ENCODE measurements at regions not wholly inside any gene's neighbourhood (a gene's known extent, or its start where the extent isn't known, plus 50 kb on each side); places are given as distances from the start of the nearest gene placed in this dataset.

GRCh38 chr2:105504459-105504858, 105.6 kb upstream of the FHL2 start:
- H3K27ac ChIP-seq (ENCODE audit: low read depth, low read length): no peak overlapping the region
- no peak overlapping the region for H3K9ac ChIP-seq (replicated peaks in 1 of 4; ENCODE audit: extremely low read depth in 1 of 4, low read depth in 3 of 4, low read length in 3 of 4)
- H4K91ac ChIP-seq (replicated peaks; ENCODE audit: insufficient read length, low read length): no peak overlapping the region
- no peaks in the 10 kb centered on the region for H3K36me3 ChIP-seq (ENCODE audit: control insufficient read depth in 2 of 4, insufficient read depth in 4 of 4, low read length in 3 of 4)
- peaks cover 0 to 8% (median 4%) of the 10 kb centered on the region in 4 experiments; a peak in 4 of 7 replicates for H3K4me1 ChIP-seq (replicated peaks in 1 of 4; ENCODE audit: control insufficient read depth in 3 of 4, insufficient read depth in 4 of 4, low read length in 3 of 4)
- H3K79me1 ChIP-seq (ENCODE audit: low read depth, low read length): no peaks in the 10 kb centered on the region
- H2BK15ac ChIP-seq (ENCODE audit: low read length): no peak overlapping the region
- no peak overlapping the region for H2BK120ac ChIP-seq (replicated peaks; ENCODE audit: low read depth, low read length)
- H4K20me1 ChIP-seq (replicated peaks in 1 of 2; ENCODE audit: control insufficient read depth in 1 of 2, insufficient read depth in 2 of 2, low read length in 2 of 2): no peaks in the 10 kb centered on the region
- H2AFZ ChIP-seq (ENCODE audit: low read length): no peak overlapping the region
- ChIA-PET POLR2A (ENCODE audit: partially characterized antibody) (no interaction called here), CTCF (ENCODE audit: partially characterized antibody) (interaction anchor here (0.9 kb wide), 1 partner anchor 135 kb away, joined by 4 read pairs; no protein-coding TSS in a partner anchor)
- H3K9me3 ChIP-seq (ENCODE audit: insufficient read depth in 2 of 2, low read depth in 1 of 2, low read length in 1 of 2): 0 out of 4 replicates have a peak, but pooled peaks cover 0 to 3% of the 10 kb centered on the region in 2 experiments
- H3K56ac ChIP-seq (replicated peaks; ENCODE audit: insufficient read length, low read depth, low read length): no peak overlapping the region
- H3K4ac ChIP-seq (replicated peaks; ENCODE audit: insufficient read length, low read depth, low read length): no peak overlapping the region
- no peak overlapping the region for H3K4me3 ChIP-seq (ENCODE audit: extremely low read depth in 1 of 4, insufficient read depth in 2 of 4, low read depth in 3 of 4, low read length in 4 of 4)
- H3K27me3 ChIP-seq (replicated peaks in 1 of 4; ENCODE audit: control insufficient read depth in 3 of 4, extremely low read depth in 1 of 4, insufficient read depth in 3 of 4, low read length in 3 of 4): no peaks in the 10 kb centered on the region
- no peak overlapping the region for H3K14ac ChIP-seq (ENCODE audit: insufficient read length)
- FAIRE-seq: no peak
- TF ChIP-seq, protein P1, sequence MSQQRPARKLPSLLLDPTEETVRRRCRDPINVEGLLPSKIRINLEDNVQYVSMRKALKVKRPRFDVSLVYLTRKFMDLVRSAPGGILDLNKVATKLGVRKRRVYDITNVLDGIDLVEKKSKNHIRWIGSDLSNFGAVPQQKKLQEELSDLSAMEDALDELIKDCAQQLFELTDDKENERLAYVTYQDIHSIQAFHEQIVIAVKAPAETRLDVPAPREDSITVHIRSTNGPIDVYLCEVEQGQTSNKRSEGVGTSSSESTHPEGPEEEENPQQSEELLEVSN (IDR thresholded peaks at IDR 0.05): no peak
- TF ChIP-seq POLR2A (IDR thresholded peaks at IDR 0.05; ENCODE audit: control extremely low read depth in 1 of 2, low read depth in 2 of 2, low read length in 2 of 2): no peak
- TF ChIP-seq TEAD4 (IDR thresholded peaks at IDR 0.05; ENCODE audit: low read depth, low read length): no peak
- TF ChIP-seq MAX (IDR thresholded peaks at IDR 0.05): no peak
- TF ChIP-seq SAP30 (IDR thresholded peaks at IDR 0.05; ENCODE audit: insufficient read depth, insufficient replicate concordance, low read length): no peak
- no peak for TF ChIP-seq JUND (IDR thresholded peaks at IDR 0.05; ENCODE audit: low read length)
- no peak for TF ChIP-seq HDAC6 (IDR thresholded peaks at IDR 0.05; ENCODE audit: low read depth, low read length)
- H3K23ac ChIP-seq (ENCODE audit: insufficient read length): no peak overlapping the region
- no peaks in the 10 kb centered on the region for H3K79me2 ChIP-seq (ENCODE audit: control insufficient read depth in 1 of 2, insufficient read depth in 2 of 2, low read length in 2 of 2)
- H2AK5ac ChIP-seq (ENCODE audit: low read depth, low read length): no peak overlapping the region
- H3K18ac ChIP-seq (ENCODE audit: extremely low read depth, low read length): no peak overlapping the region
- H3K4me2 ChIP-seq (ENCODE audit: insufficient read depth in 1 of 2, low read depth in 2 of 2, low read length in 2 of 2): no peak overlapping the region
- no peak overlapping the region for H4K8ac ChIP-seq (ENCODE audit: extremely low read depth, insufficient read depth, low read length)
- no peak overlapping the region for H2BK5ac ChIP-seq (ENCODE audit: low read depth, low read length)
- H4K5ac ChIP-seq (ENCODE audit: insufficient read length, low read depth, low read length): no peak overlapping the region
- no peak for DNase-seq (ENCODE audit: low read depth in 1 of 2, low spot score in 2 of 2)
- no peaks in the 10 kb centered on the region for H3K23me2 ChIP-seq (ENCODE audit: low read depth, low read length)
- H2BK20ac ChIP-seq (ENCODE audit: low read length): no peak overlapping the region
- no peak overlapping the region for H2BK12ac ChIP-seq (ENCODE audit: low read depth, low read length)
